ENCODE measurements at regions not wholly inside any gene's neighbourhood (a gene's known extent, or its start where the extent isn't known, plus 50 kb on each side); places are given as distances from the start of the nearest gene placed in this dataset.

- Histone ChIP-seq H3K4me3 (replicated peaks in 1 of 3; ENCODE audit: low read depth in 2 of 3, low read length in 3 of 3) (no peak overlapping the region), H3K9ac (ENCODE audit: insufficient read depth, low read length, poor library complexity, severe bottlenecking) (no peak overlapping the region), H3K27me3 (ENCODE audit: control insufficient read depth in 2 of 2, insufficient read depth in 2 of 2, low read length in 2 of 2) (peaks cover 0 to 4% of the 10 kb centered on the region in 2 donors), H3K79me2 (ENCODE audit: insufficient read depth, low read length) (no peaks in the 10 kb centered on the region), H3K36me3 (replicated peaks in 1 of 2; ENCODE audit: control insufficient read depth in 1 of 2, insufficient read depth in 2 of 2, low read length in 2 of 2) (no peaks in the 10 kb centered on the region), H3K4me1 (ENCODE audit: control insufficient read depth in 1 of 2, insufficient read depth in 2 of 2, low read length in 2 of 2) (no peaks in the 10 kb centered on the region), H4K20me1 (ENCODE audit: insufficient read depth, low read length) (no peaks in the 10 kb centered on the region), H3K9me3 (replicated peaks in 1 of 2; ENCODE audit: control insufficient read depth in 1 of 2, insufficient read depth in 1 of 2, low read length in 2 of 2) (peaks cover 4 to 5% of the 10 kb centered on the region in 2 donors), H3K4me2 (replicated peaks; ENCODE audit: extremely low read depth, low read length, poor library complexity, severe bottlenecking) (no peak overlapping the region), H3K27ac (ENCODE audit: low read depth in 1 of 2, low read length in 2 of 2) (no peak overlapping the region), H2AFZ (ENCODE audit: insufficient read depth, low read depth, low read length, poor library complexity, severe bottlenecking) (no peak overlapping the region)
- no peak overlapping the region for H3K4me3 Mint-ChIP-seq
- WGBS (ENCODE audit: insufficient coverage), result no CpG with 5 or more reads among the region's 1 CpG
- H3K4me1 Mint-ChIP-seq, result no peaks in the 10 kb centered on the region
- no peak for TF ChIP-seq CTCF (IDR thresholded peaks at IDR 0.05)
- H3K27ac Mint-ChIP-seq, result no peak overlapping the region
- H3K36me3 Mint-ChIP-seq, result no peaks in the 10 kb centered on the region
- intact Hi-C loops (cut with micrococcal nuclease), result no loop called here
- no peak for DNase-seq
- H3K9me3 Mint-ChIP-seq, result peaks cover 3 to 12% (median 7%) of the 10 kb centered on the region in 7 donors
- peaks cover 0 to 10% (median 3%) of the 10 kb centered on the region in 3 donors for H3K27me3 Mint-ChIP-seq (ENCODE audit: low read depth in 3 of 3)
These were observed 73.1 kb upstream of the FMN2 start for GRCh38 chr1:240018617-240019016.

GRCh38 chr1:240019524-240019923 is 72.2 kb upstream of the FMN2 start:
- Histone ChIP-seq H3K4me2 (replicated peaks; ENCODE audit: extremely low read depth, low read length, poor library complexity, severe bottlenecking) (no peak overlapping the region), H4K20me1 (ENCODE audit: insufficient read depth, low read length) (no peaks in the 10 kb centered on the region), H3K27ac (ENCODE audit: low read depth in 1 of 2, low read length in 2 of 2) (no peak overlapping the region), H3K9me3 (replicated peaks in 1 of 2; ENCODE audit: control insufficient read depth in 1 of 2, insufficient read depth in 1 of 2, low read length in 2 of 2) (peaks cover 4 to 5% of the 10 kb centered on the region in 2 donors), H3K4me3 (replicated peaks in 1 of 3; ENCODE audit: low read depth in 2 of 3, low read length in 3 of 3) (no peak overlapping the region), H3K79me2 (ENCODE audit: insufficient read depth, low read length) (no peaks in the 10 kb centered on the region), H2AFZ (ENCODE audit: insufficient read depth, low read depth, low read length, poor library complexity, severe bottlenecking) (no peak overlapping the region), H3K27me3 (ENCODE audit: control insufficient read depth in 2 of 2, insufficient read depth in 2 of 2, low read length in 2 of 2) (peaks cover 0 to 4% of the 10 kb centered on the region in 2 donors), H3K36me3 (replicated peaks in 1 of 2; ENCODE audit: control insufficient read depth in 1 of 2, insufficient read depth in 2 of 2, low read length in 2 of 2) (no peaks in the 10 kb centered on the region), H3K9ac (ENCODE audit: insufficient read depth, low read length, poor library complexity, severe bottlenecking) (no peak overlapping the region), H3K4me1 (ENCODE audit: control insufficient read depth in 1 of 2, insufficient read depth in 2 of 2, low read length in 2 of 2) (no peaks in the 10 kb centered on the region)
- no peaks in the 10 kb centered on the region for H3K4me1 Mint-ChIP-seq
- no peak overlapping the region for H3K4me3 Mint-ChIP-seq
- intact Hi-C loops (cut with micrococcal nuclease), result no loop called here
- no peak for TF ChIP-seq CTCF (IDR thresholded peaks at IDR 0.05)
- no peaks in the 10 kb centered on the region for H3K36me3 Mint-ChIP-seq
- peaks cover 0 to 10% (median 3%) of the 10 kb centered on the region in 3 donors for H3K27me3 Mint-ChIP-seq (ENCODE audit: low read depth in 3 of 3)
- H3K9me3 Mint-ChIP-seq, result peaks cover 3 to 12% (median 7%) of the 10 kb centered on the region in 7 donors
- no peak overlapping the region for H3K27ac Mint-ChIP-seq
- no peak for DNase-seq

Data from CD14-positive monocyte (primary cell).